ELR (cell line): ENCODE measurements at regions not wholly inside any gene's neighbourhood (a gene's known extent, or its start where the extent isn't known, plus 50 kb on each side); places are given as distances from the start of the nearest gene placed in this dataset.

ENCODE experiments used
- DNase-seq: peaks from one replicate; pipeline ENCODE4 v3.0.0-alpha.2; 2015; ENCODE audit warnings: low read depth

GRCh38 chr13:40456397-40456953, 210.0 kb downstream of the FOXO1 start:
- no peak for DNase-seq

- no peak for DNase-seq
These were observed 209.4 kb downstream of the FOXO1 start for GRCh38 chr13:40456979-40457553.

- no peak for DNase-seq
These were observed 208.3 kb downstream of the FOXO1 start for GRCh38 chr13:40457929-40458719.

- no peak for DNase-seq
These were observed 207.8 kb downstream of the FOXO1 start for GRCh38 chr13:40458720-40458990.

GRCh38 chr13:40460116-40460515, 206.3 kb downstream of the FOXO1 start:
- no peak for DNase-seq

- DNase-seq, result no peak
These were observed 202.0 kb downstream of the FOXO1 start for GRCh38 chr13:40464337-40465014.

GRCh38 chr13:40465015-40465390, 201.4 kb downstream of the FOXO1 start:
- DNase-seq, result no peak

GRCh38 chr13:40466272-40466671, 200.2 kb downstream of the FOXO1 start:
- no peak for DNase-seq

GRCh38 chr13:40468227-40468838, 198.1 kb downstream of the FOXO1 start:
- DNase-seq, result no peak

GRCh38 chr13:40469581-40470310, 196.7 kb downstream of the FOXO1 start:
- DNase-seq, result no peak

- no peak for DNase-seq
These were observed 195.8 kb downstream of the FOXO1 start for GRCh38 chr13:40470660-40471059.

GRCh38 chr13:40471076-40471475, 195.4 kb downstream of the FOXO1 start:
- no peak for DNase-seq

- DNase-seq, result no peak
These were observed 194.5 kb downstream of the FOXO1 start for GRCh38 chr13:40471911-40472310.

GRCh38 chr13:40472427-40473220, 193.8 kb downstream of the FOXO1 start:
- DNase-seq, result no peak

- DNase-seq, result no peak
These were observed 190.8 kb downstream of the FOXO1 start for GRCh38 chr13:40475617-40476016.

GRCh38 chr13:40476175-40476958, 190.1 kb downstream of the FOXO1 start:
- DNase-seq, result no peak

GRCh38 chr13:40477623-40478608, 188.5 kb downstream of the FOXO1 start:
- DNase-seq, result no peak

- DNase-seq, result no peak
These were observed 187.7 kb downstream of the FOXO1 start for GRCh38 chr13:40478775-40479174.

- DNase-seq, result no peak
These were observed 187.1 kb downstream of the FOXO1 start for GRCh38 chr13:40479196-40479845.
